ENCODE measurements at regions not wholly inside any gene's neighbourhood (a gene's known extent, or its start where the extent isn't known, plus 50 kb on each side); places are given as distances from the start of the nearest gene placed in this dataset.

DNA sequence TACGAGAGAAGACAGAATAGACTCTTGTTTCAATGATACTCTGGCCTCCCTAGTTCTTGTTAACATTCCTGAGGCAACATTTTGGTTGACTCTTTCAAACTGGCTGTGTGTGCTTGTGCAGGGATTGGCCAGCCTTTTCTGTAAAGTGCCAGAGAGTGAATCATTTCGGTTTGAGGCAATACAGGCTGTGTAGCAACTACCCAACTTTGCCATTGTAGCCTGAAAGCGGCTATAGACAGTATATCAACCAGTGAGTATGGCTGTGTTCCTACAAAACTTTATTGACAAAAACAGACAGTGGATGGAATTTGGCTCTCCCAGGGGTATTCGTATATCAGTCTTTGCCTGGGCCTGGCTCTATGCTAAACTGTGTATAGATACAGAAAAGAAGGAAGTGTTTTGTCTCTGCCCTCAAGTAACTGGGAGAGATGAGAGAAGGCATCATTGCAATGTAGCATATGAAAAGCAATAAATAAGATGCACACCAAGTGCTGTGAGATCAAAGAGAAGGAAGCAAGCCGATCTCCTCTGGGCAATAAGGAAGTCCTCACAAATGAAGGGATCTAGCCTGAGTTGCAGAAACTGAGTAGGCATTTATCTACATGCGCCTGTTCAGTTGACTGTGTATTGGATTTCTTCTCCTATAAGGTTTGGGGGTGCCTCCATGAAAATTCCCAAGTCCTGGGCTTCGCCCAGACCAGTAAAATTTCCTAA is 568.0 kb upstream of the KLF4 start:
- no peak for TF ChIP-seq POLR2A (IDR thresholded peaks at IDR 0.05)
- TF ChIP-seq, protein P1, sequence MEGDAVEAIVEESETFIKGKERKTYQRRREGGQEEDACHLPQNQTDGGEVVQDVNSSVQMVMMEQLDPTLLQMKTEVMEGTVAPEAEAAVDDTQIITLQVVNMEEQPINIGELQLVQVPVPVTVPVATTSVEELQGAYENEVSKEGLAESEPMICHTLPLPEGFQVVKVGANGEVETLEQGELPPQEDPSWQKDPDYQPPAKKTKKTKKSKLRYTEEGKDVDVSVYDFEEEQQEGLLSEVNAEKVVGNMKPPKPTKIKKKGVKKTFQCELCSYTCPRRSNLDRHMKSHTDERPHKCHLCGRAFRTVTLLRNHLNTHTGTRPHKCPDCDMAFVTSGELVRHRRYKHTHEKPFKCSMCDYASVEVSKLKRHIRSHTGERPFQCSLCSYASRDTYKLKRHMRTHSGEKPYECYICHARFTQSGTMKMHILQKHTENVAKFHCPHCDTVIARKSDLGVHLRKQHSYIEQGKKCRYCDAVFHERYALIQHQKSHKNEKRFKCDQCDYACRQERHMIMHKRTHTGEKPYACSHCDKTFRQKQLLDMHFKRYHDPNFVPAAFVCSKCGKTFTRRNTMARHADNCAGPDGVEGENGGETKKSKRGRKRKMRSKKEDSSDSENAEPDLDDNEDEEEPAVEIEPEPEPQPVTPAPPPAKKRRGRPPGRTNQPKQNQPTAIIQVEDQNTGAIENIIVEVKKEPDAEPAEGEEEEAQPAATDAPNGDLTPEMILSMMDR (IDR thresholded peaks at IDR 0.05), result no peak
